ENCODE measurements at regions not wholly inside any gene's neighbourhood (a gene's known extent, or its start where the extent isn't known, plus 50 kb on each side); places are given as distances from the start of the nearest gene placed in this dataset.
A peak's percentile ranks its signal among the peaks of the same experiment; 100 is the strongest.

DNA sequence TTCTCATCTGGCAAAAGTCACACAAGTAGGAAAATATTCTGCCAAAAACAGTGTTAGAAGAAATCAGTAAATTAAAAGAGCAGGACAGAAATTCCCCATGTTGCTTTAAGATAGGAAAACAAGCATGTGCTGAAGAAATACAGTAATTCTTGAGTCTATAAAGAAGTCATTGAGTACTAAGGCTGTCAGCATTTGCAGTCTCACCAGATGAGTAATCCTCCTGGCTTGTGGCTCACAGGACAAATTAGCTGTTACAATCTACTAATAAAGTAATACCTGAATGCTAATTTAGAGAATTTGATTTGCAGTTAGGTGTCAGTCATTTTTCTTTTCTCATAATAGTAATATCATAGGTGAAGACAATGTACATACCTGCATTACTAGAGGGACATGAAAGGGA is 1158.9 kb upstream of the CELF2 start:
- Histone ChIP-seq H3K36me3 (replicated peaks; ENCODE audit: insufficient read depth, low read depth) (no peaks in the 10 kb centered on the region), H3K4me2 (no peak overlapping the region)

DNA sequence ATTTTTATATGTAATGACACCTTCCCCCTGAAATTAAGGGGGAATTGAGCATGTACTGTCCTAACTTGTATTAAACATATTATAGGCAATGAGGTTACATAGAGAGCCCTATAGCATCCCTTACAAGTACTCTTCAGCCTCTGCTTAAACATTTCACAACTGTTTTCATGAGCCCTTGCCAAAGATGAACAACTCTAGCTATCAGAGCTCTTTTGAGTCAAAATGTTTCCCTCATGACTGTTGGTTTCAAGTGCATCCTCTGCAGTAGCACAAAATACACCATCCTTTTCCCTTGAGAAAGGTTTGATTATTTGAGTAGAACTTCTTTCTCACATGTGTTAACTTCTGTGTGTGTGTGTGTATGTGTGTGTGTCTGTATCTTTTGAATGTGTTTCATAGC is 1157.6 kb upstream of the CELF2 start:
- H3K4me3 ChIP-seq = no peak overlapping the region
- H3K27ac ChIP-seq = no peak overlapping the region
- no peaks in the 10 kb centered on the region for H3K79me2 ChIP-seq
- H3K36me3 ChIP-seq (replicated peaks; ENCODE audit: insufficient read depth, low read depth) = no peaks in the 10 kb centered on the region
- H3K9me3 ChIP-seq (ENCODE audit: low read depth) = no peaks in the 10 kb centered on the region
- no peaks in the 10 kb centered on the region for H3K4me1 ChIP-seq (ENCODE audit: insufficient read depth)
- TF ChIP-seq, protein P1, sequence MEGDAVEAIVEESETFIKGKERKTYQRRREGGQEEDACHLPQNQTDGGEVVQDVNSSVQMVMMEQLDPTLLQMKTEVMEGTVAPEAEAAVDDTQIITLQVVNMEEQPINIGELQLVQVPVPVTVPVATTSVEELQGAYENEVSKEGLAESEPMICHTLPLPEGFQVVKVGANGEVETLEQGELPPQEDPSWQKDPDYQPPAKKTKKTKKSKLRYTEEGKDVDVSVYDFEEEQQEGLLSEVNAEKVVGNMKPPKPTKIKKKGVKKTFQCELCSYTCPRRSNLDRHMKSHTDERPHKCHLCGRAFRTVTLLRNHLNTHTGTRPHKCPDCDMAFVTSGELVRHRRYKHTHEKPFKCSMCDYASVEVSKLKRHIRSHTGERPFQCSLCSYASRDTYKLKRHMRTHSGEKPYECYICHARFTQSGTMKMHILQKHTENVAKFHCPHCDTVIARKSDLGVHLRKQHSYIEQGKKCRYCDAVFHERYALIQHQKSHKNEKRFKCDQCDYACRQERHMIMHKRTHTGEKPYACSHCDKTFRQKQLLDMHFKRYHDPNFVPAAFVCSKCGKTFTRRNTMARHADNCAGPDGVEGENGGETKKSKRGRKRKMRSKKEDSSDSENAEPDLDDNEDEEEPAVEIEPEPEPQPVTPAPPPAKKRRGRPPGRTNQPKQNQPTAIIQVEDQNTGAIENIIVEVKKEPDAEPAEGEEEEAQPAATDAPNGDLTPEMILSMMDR (IDR thresholded peaks at IDR 0.05; ENCODE audit: poor library complexity) = no peak
- TF ChIP-seq EZH2 (IDR thresholded peaks at IDR 0.05; ENCODE audit: borderline replicate concordance) = no peak
- no peak for TF ChIP-seq EZH2phosphoT487 (IDR thresholded peaks at IDR 0.05; ENCODE audit: low read depth, severe bottlenecking, unreplicated experiment)
- no peaks in the 10 kb centered on the region for H3K27me3 ChIP-seq
- no peaks in the 10 kb centered on the region for H4K20me1 ChIP-seq (ENCODE audit: insufficient read depth, poor library complexity, severe bottlenecking)
- no peak overlapping the region for H3K4me2 ChIP-seq
- DNase-seq (ENCODE audit: low spot score) = no peak
- H3K9me2 ChIP-seq (replicated peaks; ENCODE audit: insufficient read depth) = no peaks in the 10 kb centered on the region
- no peak overlapping the region for H2AFZ ChIP-seq

More for the DNA sequence above, 1158.9 kb upstream of the CELF2 start:
- no peaks in the 10 kb centered on the region for H3K4me1 ChIP-seq (ENCODE audit: insufficient read depth)
- H3K9me3 ChIP-seq (ENCODE audit: low read depth) = no peaks in the 10 kb centered on the region
- H4K20me1 ChIP-seq (ENCODE audit: insufficient read depth, poor library complexity, severe bottlenecking) = no peaks in the 10 kb centered on the region
- peak overlapping the region; percentile 32 for H3K27ac ChIP-seq
- DNase-seq (ENCODE audit: low spot score) = no peak
- no peak for TF ChIP-seq EZH2phosphoT487 (IDR thresholded peaks at IDR 0.05; ENCODE audit: low read depth, severe bottlenecking, unreplicated experiment)
- H3K4me3 ChIP-seq = no peak overlapping the region
- H3K9me2 ChIP-seq (replicated peaks; ENCODE audit: insufficient read depth) = no peaks in the 10 kb centered on the region
- H2AFZ ChIP-seq = no peak overlapping the region
- no peaks in the 10 kb centered on the region for H3K79me2 ChIP-seq
- no peaks in the 10 kb centered on the region for H3K27me3 ChIP-seq

DNA sequence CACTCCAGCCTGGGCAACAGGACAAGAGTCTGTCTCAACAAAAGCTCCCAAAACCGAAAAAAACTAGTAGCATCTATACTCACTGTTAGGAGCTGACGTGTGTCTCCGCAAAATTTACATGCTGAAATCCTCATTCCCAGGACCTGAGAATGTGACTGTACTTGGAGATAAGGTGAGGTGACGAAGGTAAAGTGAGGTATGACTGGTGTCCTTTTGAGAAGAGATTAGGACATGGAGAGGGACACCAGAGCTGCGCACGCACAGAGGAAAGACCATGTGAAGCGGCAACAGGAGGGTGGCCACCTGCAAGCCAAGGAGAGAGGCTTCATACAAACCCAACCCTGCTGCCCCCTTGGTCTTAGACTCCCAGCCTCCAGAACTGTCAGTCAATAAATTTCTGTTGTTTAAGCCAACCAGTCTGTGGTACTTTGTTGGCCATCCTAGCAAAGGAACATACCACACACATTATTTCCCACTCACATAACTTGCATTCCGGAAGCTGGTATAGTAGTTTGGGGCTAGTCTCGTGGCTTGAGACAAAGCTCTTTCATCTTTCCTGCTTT is 1154.0 kb upstream of the CELF2 start:
- H3K4me2 ChIP-seq = no peak overlapping the region
- H3K9me2 ChIP-seq (replicated peaks; ENCODE audit: insufficient read depth) = no peaks in the 10 kb centered on the region
- no peak overlapping the region for H2AFZ ChIP-seq
- no peaks in the 10 kb centered on the region for H4K20me1 ChIP-seq (ENCODE audit: insufficient read depth, poor library complexity, severe bottlenecking)
- no peaks in the 10 kb centered on the region for H3K36me3 ChIP-seq (replicated peaks; ENCODE audit: insufficient read depth, low read depth)
- H3K9me3 ChIP-seq (ENCODE audit: low read depth) = no peaks in the 10 kb centered on the region
- no peaks in the 10 kb centered on the region for H3K27me3 ChIP-seq
- H3K4me3 ChIP-seq = no peak overlapping the region
- no peak for DNase-seq (ENCODE audit: low spot score)
- H3K4me1 ChIP-seq (ENCODE audit: insufficient read depth) = no peaks in the 10 kb centered on the region
- TF ChIP-seq EZH2phosphoT487 (IDR thresholded peaks at IDR 0.05; ENCODE audit: low read depth, severe bottlenecking, unreplicated experiment) = no peak
- TF ChIP-seq EZH2 (IDR thresholded peaks at IDR 0.05; ENCODE audit: borderline replicate concordance) = no peak
- TF ChIP-seq, protein P1 (IDR thresholded peaks at IDR 0.05; ENCODE audit: poor library complexity) = no peak
- H3K27ac ChIP-seq = no peak overlapping the region
- WGBS (ENCODE audit: low lambda C conversion rate, missing lambda C conversion rate) = 91% methylated on average over 9 of the region's 9 CpGs
- H3K79me2 ChIP-seq = no peaks in the 10 kb centered on the region

DNA sequence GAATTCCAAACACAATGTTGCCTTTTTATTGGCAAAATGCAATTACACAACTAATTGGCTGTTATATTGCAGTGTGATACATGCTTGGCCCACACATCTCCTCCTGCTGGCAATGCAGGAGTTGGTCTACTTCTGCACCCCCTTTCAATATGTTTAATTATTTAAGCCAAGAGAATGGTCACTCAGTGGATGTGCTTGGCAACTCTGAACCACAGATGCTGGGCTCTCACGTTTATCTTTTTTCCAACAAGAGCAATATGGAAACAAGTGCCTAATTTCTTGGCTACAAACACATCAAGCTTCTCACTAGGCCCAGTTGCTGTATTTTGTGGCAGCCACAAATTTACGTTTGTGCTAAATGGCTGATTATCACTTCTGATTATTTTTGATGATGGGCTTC is 1149.2 kb upstream of the CELF2 start:
- Histone ChIP-seq H3K4me3 (no peak overlapping the region), H3K27me3 (no peaks in the 10 kb centered on the region), H3K4me2 (no peak overlapping the region), H3K9me2 (replicated peaks; ENCODE audit: insufficient read depth) (no peaks in the 10 kb centered on the region), H2AFZ (no peak overlapping the region), H3K36me3 (replicated peaks; ENCODE audit: insufficient read depth, low read depth) (no peaks in the 10 kb centered on the region), H3K27ac (no peak overlapping the region), H3K9me3 (ENCODE audit: low read depth) (no peaks in the 10 kb centered on the region), H3K79me2 (no peaks in the 10 kb centered on the region), H4K20me1 (ENCODE audit: insufficient read depth, poor library complexity, severe bottlenecking) (no peaks in the 10 kb centered on the region), H3K4me1 (ENCODE audit: insufficient read depth) (no peaks in the 10 kb centered on the region)
- TF ChIP-seq EZH2 (IDR thresholded peaks at IDR 0.05; ENCODE audit: borderline replicate concordance) (no peak), EZH2phosphoT487 (IDR thresholded peaks at IDR 0.05; ENCODE audit: low read depth, severe bottlenecking, unreplicated experiment) (no peak)
- DNase-seq (ENCODE audit: low spot score) = no peak
- 81% methylated on average over 2 of the region's 2 CpGs for WGBS (ENCODE audit: low lambda C conversion rate, missing lambda C conversion rate)
